GM19351 (cell line): ENCODE measurements at regions not wholly inside any gene's neighbourhood (a gene's known extent, or its start where the extent isn't known, plus 50 kb on each side); places are given as distances from the start of the nearest gene placed in this dataset.

Experiments used
- ATAC-seq: cut with Tn5 transposase; IDR thresholded peaks from one replicate; pipeline ENCODE4 v1.9.1; 2021; ENCODE audit warnings: mild to moderate bottlenecking, moderate library complexity; ENCODE audit not compliant: unreplicated experiment

DNA sequence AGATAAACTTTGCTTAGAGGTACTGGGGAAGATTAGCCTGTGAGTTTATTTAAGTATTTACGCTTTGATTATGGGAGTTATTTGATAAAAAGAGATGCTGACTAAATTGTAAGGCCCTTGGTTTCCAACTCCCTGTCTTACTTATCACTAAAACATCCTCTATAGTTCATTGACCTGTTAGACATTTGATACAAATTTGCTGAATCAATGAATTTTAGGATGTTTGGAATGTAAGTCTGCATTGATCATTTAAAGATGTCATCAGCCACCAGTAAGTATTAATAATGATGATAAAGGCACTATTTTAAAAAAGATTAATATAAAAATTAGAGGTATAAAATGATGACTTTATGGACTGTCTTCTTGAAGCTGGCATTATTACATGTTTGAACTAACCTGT lies 340.6 kb downstream of the SPRY1 start:
- ATAC-seq, result no peak

- ATAC-seq, result no peak
Observed at GRCh38 chr4:123739806-123740205, 343.2 kb downstream of the SPRY1 start.

DNA sequence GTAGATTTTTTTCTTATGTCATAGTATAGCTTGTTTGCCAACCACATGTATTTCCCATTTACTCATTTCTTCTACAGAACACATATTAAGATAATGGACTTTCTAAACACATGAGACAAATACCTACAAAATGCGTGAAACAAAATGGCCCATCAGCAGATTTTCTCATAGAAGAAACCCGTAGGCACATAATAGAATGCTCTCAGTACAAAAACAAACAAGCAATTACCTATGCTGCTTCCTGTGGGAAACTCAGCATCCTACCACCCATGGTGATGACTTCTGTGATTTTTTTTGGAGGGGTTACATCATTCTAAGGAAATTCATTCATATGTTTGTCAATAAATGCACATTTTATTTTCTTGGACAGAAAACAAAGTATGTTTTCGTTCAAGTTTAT lies 343.6 kb downstream of the SPRY1 start:
- ATAC-seq, result no peak

DNA sequence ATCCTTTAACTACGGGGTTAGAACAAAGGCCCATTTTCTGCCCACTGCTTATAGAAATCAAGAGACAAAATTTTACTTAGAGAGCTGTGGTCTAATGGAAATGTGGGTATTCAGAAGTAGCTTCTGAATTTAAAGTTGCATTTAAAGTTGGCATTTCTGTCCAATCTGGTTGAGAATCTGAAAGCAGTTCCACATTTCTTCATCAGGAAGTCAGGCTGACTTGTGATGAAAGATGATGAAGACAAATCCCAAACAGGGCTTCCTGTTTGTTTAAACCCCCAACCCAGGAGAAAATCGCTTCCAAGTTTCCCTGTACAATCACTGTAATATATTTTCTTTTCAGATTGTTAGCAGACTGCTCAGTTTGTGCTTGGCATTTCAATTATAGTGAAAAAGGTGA lies 345.3 kb downstream of the SPRY1 start:
- ATAC-seq, result no peak

GRCh38 chr4:123743848-123744247 lies 347.3 kb downstream of the SPRY1 start:
- ATAC-seq, result no peak

GRCh38 chr4:123744664-123745290 lies 348.2 kb downstream of the SPRY1 start:
- no peak for ATAC-seq

- ATAC-seq, result no peak
Observed at GRCh38 chr4:123747016-123747415, 350.4 kb downstream of the SPRY1 start.

DNA sequence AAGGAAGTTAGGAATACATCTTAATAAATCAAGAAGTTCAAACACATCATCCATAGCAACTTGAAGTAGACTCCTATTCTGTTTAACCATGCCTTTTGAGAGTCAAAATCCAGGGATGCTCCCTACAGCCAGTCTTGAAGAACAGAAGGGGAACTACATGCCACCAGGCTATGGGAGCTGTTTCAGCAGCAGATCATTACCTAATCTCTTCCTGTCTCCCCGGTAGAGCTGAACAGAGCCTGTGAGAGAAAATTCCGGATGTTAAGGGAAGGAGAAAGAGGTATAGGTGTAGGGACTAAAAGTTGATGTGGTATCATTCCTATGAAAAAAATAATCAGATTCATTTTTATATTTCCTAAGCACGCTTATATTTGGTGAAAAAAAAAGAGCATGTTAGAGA lies 352.2 kb downstream of the SPRY1 start:
- ATAC-seq, result no peak

DNA sequence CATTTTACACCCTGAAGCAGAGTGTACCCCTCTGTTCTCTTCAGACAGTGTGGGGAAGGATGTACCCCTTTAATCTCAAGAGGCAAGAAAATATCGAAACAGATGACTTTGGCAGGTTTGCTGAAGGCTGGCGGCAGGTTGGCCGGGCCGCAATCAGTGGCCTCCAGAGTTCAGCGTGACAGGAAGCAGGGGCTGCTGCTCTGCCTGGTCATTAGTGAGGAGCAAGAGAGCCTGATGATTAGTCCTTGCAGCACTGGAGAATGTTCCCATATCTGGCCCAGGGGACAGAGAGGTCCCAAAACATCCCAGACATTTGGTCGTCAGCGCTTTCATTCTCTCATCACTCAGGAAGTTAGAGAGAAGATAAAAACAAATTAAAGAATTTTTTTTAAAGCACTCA lies 352.8 kb downstream of the SPRY1 start:
- no peak for ATAC-seq

DNA sequence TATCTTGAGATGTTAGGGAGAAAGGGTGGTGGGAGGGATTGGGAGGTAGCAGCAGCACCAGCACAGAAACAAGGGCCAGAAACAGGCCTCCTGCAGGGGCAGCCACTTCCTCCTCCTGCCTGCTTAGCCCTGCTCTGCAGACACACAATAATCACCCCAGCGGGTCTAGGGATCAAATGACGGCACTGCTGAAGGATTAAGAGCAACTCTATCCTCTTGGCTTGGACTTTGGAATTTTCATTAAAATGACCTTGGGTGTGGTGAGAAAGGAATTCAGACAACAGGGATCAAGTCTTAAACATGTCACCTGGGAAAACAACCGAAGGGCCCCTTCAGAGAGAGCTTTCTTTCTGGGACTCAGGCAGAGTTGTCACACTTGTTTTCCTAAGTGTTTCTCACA lies 353.4 kb downstream of the SPRY1 start:
- no peak for ATAC-seq

GRCh38 chr4:123755655-123756054 lies 359.1 kb downstream of the SPRY1 start:
- no peak for ATAC-seq

DNA sequence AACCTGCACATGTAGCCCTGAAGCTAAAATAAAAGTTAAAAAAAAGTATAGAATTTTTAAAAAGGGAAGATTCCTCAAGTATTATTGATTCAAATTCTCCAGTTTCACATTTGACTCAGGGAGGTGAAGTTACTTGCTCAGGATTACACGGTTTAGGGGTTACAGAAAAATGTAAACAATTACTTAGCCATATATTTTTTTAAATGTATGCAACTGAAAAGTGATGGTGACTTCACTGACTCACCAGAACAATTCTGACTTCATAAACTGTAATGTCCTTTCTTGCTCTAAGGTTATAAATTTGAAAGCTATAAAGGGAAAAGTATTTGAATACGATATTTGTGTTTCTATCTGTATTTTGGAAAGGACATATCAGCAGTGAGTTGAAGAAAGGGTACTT lies 371.2 kb downstream of the SPRY1 start:
- no peak for ATAC-seq

GRCh38 chr4:123770884-123771283 lies 374.3 kb downstream of the SPRY1 start:
- ATAC-seq, result no peak

DNA sequence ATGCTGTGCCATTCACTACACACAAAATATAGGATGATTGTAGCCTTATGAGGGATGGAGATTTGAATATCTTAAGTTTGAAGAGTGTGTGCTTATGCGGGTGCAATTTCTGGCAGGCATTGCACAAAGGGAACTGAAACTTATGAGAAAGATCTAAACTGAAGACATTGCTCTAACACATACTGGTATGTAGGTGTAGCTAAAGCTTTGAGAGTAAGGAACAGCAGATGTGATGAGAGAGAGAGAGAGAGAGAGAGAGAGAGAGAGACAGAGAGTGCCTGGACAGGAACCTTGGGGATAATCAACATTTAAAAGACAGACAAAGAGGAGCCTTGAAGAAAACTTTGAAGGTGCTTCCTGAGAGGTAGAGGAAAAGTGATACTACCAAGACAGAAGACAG lies 379.7 kb downstream of the SPRY1 start:
- peak; percentile 99 for ATAC-seq

- no peak for ATAC-seq
Observed at GRCh38 chr4:123777373-123777772, 380.8 kb downstream of the SPRY1 start.

GRCh38 chr4:123783151-123783790 lies 386.7 kb downstream of the SPRY1 start:
- no peak for ATAC-seq

GRCh38 chr4:123783921-123784320 lies 387.3 kb downstream of the SPRY1 start:
- no peak for ATAC-seq

- no peak for ATAC-seq
Observed at GRCh38 chr4:123784626-123785025, 388.0 kb downstream of the SPRY1 start.

- ATAC-seq, result no peak
Observed at GRCh38 chr4:123785538-123785937, 388.9 kb downstream of the SPRY1 start.

- ATAC-seq, result no peak
Observed at GRCh38 chr4:123786163-123786915, 389.7 kb downstream of the SPRY1 start.

- peak; percentile 62 for ATAC-seq
Observed at GRCh38 chr4:123786920-123787319, 390.3 kb downstream of the SPRY1 start.

- ATAC-seq, result no peak
Observed at GRCh38 chr4:123787512-123788080, 391.0 kb downstream of the SPRY1 start.
